H9 (cell line): ENCODE measurements at regions not wholly inside any gene's neighbourhood (a gene's known extent, or its start where the extent isn't known, plus 50 kb on each side); places are given as distances from the start of the nearest gene placed in this dataset.

Experiments
- DNase-seq: peaks from one replicate; pipeline ENCODE4 v3.0.0-alpha.2; 2017
- H2AFZ ChIP-seq: one replicate; pipeline ENCODE4 v1.6.1; 2013; ENCODE audit warnings: mild to moderate bottlenecking, low read length, control low read depth, moderate library complexity
- H2AK5ac ChIP-seq: 2 replicates; pipeline ENCODE4 v1.6.1; 2013; ENCODE audit warnings: low read length, control low read depth, mixed read lengths; ENCODE audit not compliant: insufficient read length
- H2BK120ac ChIP-seq: one replicate; pipeline ENCODE4 v1.6.1; 2013; ENCODE audit warnings: low read depth, mild to moderate bottlenecking, low read length, control low read depth, inconsistent platforms; ENCODE audit not compliant: poor library complexity, severe bottlenecking
- H2BK12ac ChIP-seq: 2 replicates; pipeline ENCODE4 v1.6.1; 2013; ENCODE audit warnings: low read length, control low read depth, mixed read lengths, low read depth; ENCODE audit not compliant: insufficient read length
- H2BK15ac ChIP-seq: 2 replicates; pipeline ENCODE4 v1.6.1; 2013; ENCODE audit warnings: low read depth, low read length, control low read depth
- H2BK20ac ChIP-seq: one replicate; pipeline ENCODE4 v1.6.1; 2013; ENCODE audit warnings: low read depth, mild to moderate bottlenecking, low read length, control low read depth, inconsistent platforms; ENCODE audit not compliant: poor library complexity, severe bottlenecking
- H2BK5ac ChIP-seq: 2 replicates; pipeline ENCODE4 v1.6.1; 2013; ENCODE audit warnings: low read length, control low read depth, mixed read lengths; ENCODE audit not compliant: insufficient read length
- H3K14ac ChIP-seq: 2 replicates; pipeline ENCODE4 v1.6.1; 2013; ENCODE audit warnings: low read length, control low read depth; ENCODE audit not compliant: insufficient read depth
- H3K18ac ChIP-seq: 2 replicates; pipeline ENCODE4 v1.6.1; 2013; ENCODE audit warnings: low read depth, mild to moderate bottlenecking, mixed read lengths, low read length, control low read depth; ENCODE audit not compliant: insufficient read length
- H3K23ac ChIP-seq: 2 replicates; pipeline ENCODE4 v1.6.1; 2013; ENCODE audit warnings: low read length, control low read depth, mixed read lengths, low read depth; ENCODE audit not compliant: insufficient read length
- H3K23me2 ChIP-seq: 2 replicates; pipeline ENCODE4 v1.6.1; 2013; ENCODE audit warnings: low read depth, mild to moderate bottlenecking, mixed read lengths, low read length, control low read depth; ENCODE audit not compliant: insufficient read length, poor library complexity, severe bottlenecking
- H3K27ac ChIP-seq: 2 replicates; pipeline ENCODE4 v1.5.1; 2013; ENCODE audit warnings: low read length, control low read depth, mixed read lengths, low read depth; ENCODE audit not compliant: insufficient read length
- H3K27me3 ChIP-seq: 2 replicates; pipeline ENCODE4 v1.6.1; 2013; ENCODE audit warnings: low read length, control low read depth, inconsistent platforms; ENCODE audit not compliant: insufficient read depth
- H3K4ac ChIP-seq: 2 replicates; pipeline ENCODE4 v1.6.1; 2013; ENCODE audit warnings: low read depth, mild to moderate bottlenecking, control low read depth, inconsistent platforms, low read length, moderate library complexity
- H3K4me1 ChIP-seq: 2 replicates; pipeline ENCODE4 v1.6.1; 2013; ENCODE audit warnings: low read length, control low read depth, inconsistent platforms; ENCODE audit not compliant: insufficient read depth
- H3K4me2 ChIP-seq: 2 replicates; pipeline ENCODE4 v1.6.1; 2013; ENCODE audit warnings: low read length, control low read depth, mixed read lengths; ENCODE audit not compliant: insufficient read length, insufficient read depth
- H3K56ac ChIP-seq: 2 replicates; pipeline ENCODE4 v1.6.1; 2013; ENCODE audit warnings: low read depth, mild to moderate bottlenecking, mixed read lengths, low read length, control low read depth; ENCODE audit not compliant: insufficient read length
- H3K79me1 ChIP-seq: 2 replicates; pipeline ENCODE4 v1.6.1; 2013; ENCODE audit warnings: low read depth, mild to moderate bottlenecking, moderate library complexity, low read length, control low read depth, inconsistent platforms; ENCODE audit not compliant: insufficient read depth, poor library complexity, severe bottlenecking
- H3K79me2 ChIP-seq: 2 replicates; pipeline ENCODE4 v1.6.1; 2013; ENCODE audit warnings: low read length, control low read depth, inconsistent platforms; ENCODE audit not compliant: insufficient read depth
- H3K9ac ChIP-seq: 2 replicates; pipeline ENCODE4 v1.6.1; 2013; ENCODE audit warnings: low read length, control low read depth, mixed read lengths; ENCODE audit not compliant: insufficient read length; ENCODE audit errors: extremely low read depth
- H3K9me3 ChIP-seq: one replicate; pipeline ENCODE4 v1.6.1; 2013; ENCODE audit warnings: low read depth, low read length, inconsistent platforms; ENCODE audit not compliant: control insufficient read depth
- H3T11ph ChIP-seq: one replicate; pipeline ENCODE4 v1.6.1; 2013; ENCODE audit warnings: mild to moderate bottlenecking, low read length, control low read depth, inconsistent platforms
- H4K20me1 ChIP-seq: one replicate; pipeline ENCODE4 v1.6.1; 2013; ENCODE audit not compliant: control insufficient read depth, insufficient read length, insufficient read depth
- H4K5ac ChIP-seq: 2 replicates; pipeline ENCODE4 v1.6.1; 2013; ENCODE audit warnings: low read depth, mild to moderate bottlenecking, mixed read lengths, low read length, control low read depth; ENCODE audit not compliant: insufficient read length
- H4K8ac ChIP-seq: replicated peaks from 2 replicates; pipeline ENCODE4 v1.6.1; 2013; ENCODE audit warnings: low read length, control low read depth, mixed read lengths, low read depth; ENCODE audit not compliant: insufficient read length
- H4K91ac ChIP-seq: 2 replicates; pipeline ENCODE4 v1.6.1; 2013; ENCODE audit warnings: low read depth, mild to moderate bottlenecking, moderate library complexity, mixed read lengths, low read length, control low read depth; ENCODE audit not compliant: insufficient read length
- H3K27ac Mint-ChIP-seq, 3 experiments: 2 replicates in 2 of 3; 3 replicates in 1 of 3; pipeline ENCODE4 v1.8.0; 2020 to 2021; ENCODE audit warnings: mixed read lengths in 3 of 3, mild to moderate bottlenecking in 1 of 3, moderate library complexity in 1 of 3
- H3K27me3 Mint-ChIP-seq: 2 replicates; pipeline ENCODE4 v1.8.0; 2021; ENCODE audit warnings: low read depth, mild to moderate bottlenecking, moderate library complexity, mixed read lengths
- H3K36me3 Mint-ChIP-seq, 3 experiments: 2 replicates in 2 of 3; 3 replicates in 1 of 3; pipeline ENCODE4 v1.8.0; 2020 to 2021; ENCODE audit warnings: low read depth in 3 of 3, mixed read lengths in 3 of 3; ENCODE audit not compliant: insufficient read depth in 1 of 3
- H3K4me1 Mint-ChIP-seq, 2 experiments: 2 replicates each; pipeline ENCODE4 v1.8.0; 2020; ENCODE audit warnings: mixed read lengths in 2 of 2
- H3K4me3 Mint-ChIP-seq, 2 experiments: 2 replicates in 1 of 2; 3 replicates in 1 of 2; pipeline ENCODE4 v1.8.0; 2020 to 2021; ENCODE audit warnings: mild to moderate bottlenecking in 2 of 2, mixed read lengths in 2 of 2, moderate library complexity in 1 of 2
- H3K9me3 Mint-ChIP-seq, 2 experiments: 2 replicates in 1 of 2; 3 replicates in 1 of 2; pipeline ENCODE4 v1.8.0; 2020; ENCODE audit warnings: mild to moderate bottlenecking in 2 of 2, mixed read lengths in 2 of 2, moderate library complexity in 1 of 2
- CTCF ChIP-seq: fragments of 200-600 bp; sonication (generic); conservative IDR thresholded peaks from 3 replicates; pipeline ENCODE4 v1.8.0; 2021; ENCODE audit warnings: antibody characterized with exemption, mild to moderate bottlenecking
- WGBS: extraction: QIAGEN DNeasy Blood & Tissue Kit; methylation state at CpG from one replicate; pipeline ENCODE4 v1.1.7; 2013; ENCODE audit warnings: missing lambda C conversion rate, low lambda C conversion rate, mixed read lengths; ENCODE audit not compliant: insufficient read length; ENCODE audit errors: extremely low coverage; 5-methylcytosine and 5-hydroxymethylcytosine counted together

DNA sequence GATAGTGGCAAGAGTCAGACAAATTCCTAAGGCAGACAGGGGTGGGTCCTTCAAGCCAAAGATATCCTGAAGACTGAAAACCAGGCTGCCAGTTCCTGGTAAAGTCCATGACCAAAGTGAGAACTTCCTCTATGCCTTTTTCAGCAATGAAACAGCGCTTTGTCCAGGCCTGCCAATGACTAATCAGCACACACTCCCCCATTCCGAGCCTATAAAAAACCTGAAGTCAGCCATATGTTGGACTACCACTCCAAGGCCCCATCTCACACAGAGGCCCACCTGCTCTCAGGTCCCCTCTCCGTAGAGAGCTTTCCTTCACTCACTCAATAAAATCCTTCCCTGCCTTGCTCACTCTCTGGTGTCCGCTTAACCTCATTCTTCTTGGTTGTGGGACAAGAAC is 402.2 kb downstream of the ANKRD7 start:
- no peak overlapping the region for H3K4me2 ChIP-seq
- H4K20me1 ChIP-seq, result no peaks in the 10 kb centered on the region
- H3K27ac Mint-ChIP-seq, result no peak overlapping the region; a peak in 1 of 7 replicates
- H4K91ac ChIP-seq, result no peak overlapping the region
- no peaks in the 10 kb centered on the region for H3K23me2 ChIP-seq
- H3K27ac ChIP-seq, result no peak overlapping the region
- no peak overlapping the region for H3K4me3 Mint-ChIP-seq
- H2BK12ac ChIP-seq, result no peak overlapping the region
- no peak overlapping the region for H2BK5ac ChIP-seq
- H3K14ac ChIP-seq, result no peak overlapping the region
- no peak overlapping the region for H3K18ac ChIP-seq
- peaks cover 4% of the 10 kb centered on the region; the same call in 1 of the 2 replicates for H3K4me1 ChIP-seq
- H3K79me2 ChIP-seq, result no peaks in the 10 kb centered on the region
- no peak overlapping the region for H3K56ac ChIP-seq
- H3K23ac ChIP-seq, result no peak overlapping the region
- H3K4me1 Mint-ChIP-seq, result peaks cover 20 to 21% of the 10 kb centered on the region in 2 experiments
- H3T11ph ChIP-seq, result no peak overlapping the region
- no peak overlapping the region for H2BK120ac ChIP-seq
- no peaks in the 10 kb centered on the region for H3K27me3 Mint-ChIP-seq
- no peak overlapping the region for H3K4ac ChIP-seq
- TF ChIP-seq CTCF, result no peak
- H3K9me3 Mint-ChIP-seq, result peaks cover 7 to 13% of the 10 kb centered on the region in 2 experiments
- H2AFZ ChIP-seq, result no peak overlapping the region
- H3K9me3 ChIP-seq, result peaks cover 12% of the 10 kb centered on the region
- H3K79me1 ChIP-seq, result no peaks in the 10 kb centered on the region
- H4K8ac ChIP-seq, result no peak overlapping the region
- DNase-seq, result no peak
- no peaks in the 10 kb centered on the region for H3K27me3 ChIP-seq
- no peak overlapping the region for H4K5ac ChIP-seq
- WGBS, result no CpG with 5 or more reads among the region's 4 CpGs
- H2BK15ac ChIP-seq, result no peak overlapping the region
- H3K36me3 Mint-ChIP-seq, result peaks cover 5 to 12% (median 8%) of the 10 kb centered on the region in 3 experiments
- no peak overlapping the region for H2BK20ac ChIP-seq
- no peak overlapping the region for H3K9ac ChIP-seq
- H2AK5ac ChIP-seq, result no peak overlapping the region
